Activated naive CD8-positive, alpha-beta T cell treated with anti-CD3 and anti-CD28 coated beads, Interleukin-2, amount 50 U/mL, for 24 hours (primary cell): ENCODE measurements at regions not wholly inside any gene's neighbourhood (a gene's known extent, or its start where the extent isn't known, plus 50 kb on each side); places are given as distances from the start of the nearest gene placed in this dataset.

Experiments used
- ATAC-seq: fragments of 150-1000 bp; cut with Tn5 transposase; one replicate; pipeline ENCODE4 v1.10.0; 2021
- DNase-seq: peaks from one replicate; pipeline ENCODE4 v3.0.0; 2021
- H3K27ac Mint-ChIP-seq: one replicate; pipeline ENCODE4 v1.8.0; 2021; ENCODE audit warnings: mild to moderate bottlenecking, mixed read lengths
- H3K27me3 Mint-ChIP-seq: one replicate; pipeline ENCODE4 v1.8.0; 2021; ENCODE audit warnings: mixed read lengths
- H3K36me3 Mint-ChIP-seq: one replicate; pipeline ENCODE4 v1.8.0; 2021; ENCODE audit warnings: low read depth, mixed read lengths
- H3K4me1 Mint-ChIP-seq: one replicate; pipeline ENCODE4 v1.8.0; 2021; ENCODE audit warnings: mixed read lengths
- H3K4me3 Mint-ChIP-seq: one replicate; pipeline ENCODE4 v1.8.0; 2021; ENCODE audit warnings: mild to moderate bottlenecking, moderate library complexity, mixed read lengths
- H3K9me3 Mint-ChIP-seq: one replicate; pipeline ENCODE4 v1.8.0; 2021; ENCODE audit warnings: mixed read lengths

GRCh38 chr1:8179132-8179793 is 138.7 kb upstream of the SLC45A1 start:
- H3K27ac Mint-ChIP-seq: no peak overlapping the region
- peaks cover 4% of the 10 kb centered on the region for H3K4me1 Mint-ChIP-seq
- H3K27me3 Mint-ChIP-seq: no peaks in the 10 kb centered on the region
- H3K9me3 Mint-ChIP-seq: peaks cover 20% of the 10 kb centered on the region
- no peak overlapping the region for H3K4me3 Mint-ChIP-seq
- DNase-seq: no peak
- no peak for ATAC-seq
- peaks cover 7% of the 10 kb centered on the region for H3K36me3 Mint-ChIP-seq

- H3K9me3 Mint-ChIP-seq: peaks cover 20% of the 10 kb centered on the region
- DNase-seq (no peak), ATAC-seq (no peak)
- H3K27me3 Mint-ChIP-seq: no peaks in the 10 kb centered on the region
- no peak overlapping the region for H3K4me3 Mint-ChIP-seq
- no peak overlapping the region for H3K27ac Mint-ChIP-seq
- H3K4me1 Mint-ChIP-seq: no peaks in the 10 kb centered on the region
- H3K36me3 Mint-ChIP-seq: peaks cover 7% of the 10 kb centered on the region
Observed at GRCh38 chr1:8176279-8176678, 141.6 kb upstream of the SLC45A1 start.

GRCh38 chr1:8174807-8175206 is 143.1 kb upstream of the SLC45A1 start:
- H3K36me3 Mint-ChIP-seq: peaks cover 7% of the 10 kb centered on the region
- no peak for ATAC-seq
- H3K9me3 Mint-ChIP-seq: peaks cover 15% of the 10 kb centered on the region
- H3K4me3 Mint-ChIP-seq: no peak overlapping the region
- DNase-seq: no peak
- H3K4me1 Mint-ChIP-seq: peaks cover 4% of the 10 kb centered on the region
- H3K27me3 Mint-ChIP-seq: no peaks in the 10 kb centered on the region
- no peak overlapping the region for H3K27ac Mint-ChIP-seq

GRCh38 chr1:8171751-8172464 is 145.8 kb upstream of the ERRFI1 start:
- no peak for DNase-seq
- no peak overlapping the region for H3K4me3 Mint-ChIP-seq
- H3K9me3 Mint-ChIP-seq: no peaks in the 10 kb centered on the region
- ATAC-seq: no peak
- H3K27ac Mint-ChIP-seq: no peak overlapping the region
- no peaks in the 10 kb centered on the region for H3K27me3 Mint-ChIP-seq
- peaks cover 27% of the 10 kb centered on the region for H3K4me1 Mint-ChIP-seq
- no peaks in the 10 kb centered on the region for H3K36me3 Mint-ChIP-seq

- Mint-ChIP-seq H3K4me1 (peaks cover 36% of the 10 kb centered on the region), H3K36me3 (no peaks in the 10 kb centered on the region), H3K9me3 (no peaks in the 10 kb centered on the region), H3K27me3 (no peaks in the 10 kb centered on the region), H3K4me3 (peak overlapping the region; percentile 48), H3K27ac (peak overlapping the region; percentile 65)
- ATAC-seq (no peak), DNase-seq (no peak)
Observed at GRCh38 chr1:8170059-8170835, 144.1 kb upstream of the ERRFI1 start.

- peak overlapping the region; percentile 82 for H3K27ac Mint-ChIP-seq
Observed at GRCh38 chr1:8169364-8170058, 143.4 kb upstream of the ERRFI1 start.

GRCh38 chr1:8167936-8168335 is 141.8 kb upstream of the ERRFI1 start:
- Mint-ChIP-seq H3K36me3 (no peaks in the 10 kb centered on the region), H3K4me1 (peaks cover 36% of the 10 kb centered on the region), H3K9me3 (no peaks in the 10 kb centered on the region), H3K27me3 (no peaks in the 10 kb centered on the region), H3K4me3 (no peak overlapping the region), H3K27ac (no peak overlapping the region)
- ATAC-seq (no peak), DNase-seq (no peak)

More at GRCh38 chr1:8169364-8170058, 143.4 kb upstream of the ERRFI1 start:
- ATAC-seq (peak; percentile 76), DNase-seq (peak; percentile 59)
- peaks cover 36% of the 10 kb centered on the region for H3K4me1 Mint-ChIP-seq
- H3K27me3 Mint-ChIP-seq: no peaks in the 10 kb centered on the region
- no peaks in the 10 kb centered on the region for H3K9me3 Mint-ChIP-seq
- peak overlapping the region; percentile 48 for H3K4me3 Mint-ChIP-seq
- H3K36me3 Mint-ChIP-seq: no peaks in the 10 kb centered on the region

GRCh38 chr1:8166406-8166805 is 140.3 kb upstream of the ERRFI1 start:
- no peaks in the 10 kb centered on the region for H3K27me3 Mint-ChIP-seq
- peaks cover 36% of the 10 kb centered on the region for H3K4me1 Mint-ChIP-seq
- no peaks in the 10 kb centered on the region for H3K36me3 Mint-ChIP-seq
- H3K9me3 Mint-ChIP-seq: no peaks in the 10 kb centered on the region
- DNase-seq (no peak), ATAC-seq (no peak)
- H3K4me3 Mint-ChIP-seq: no peak overlapping the region
- H3K27ac Mint-ChIP-seq: no peak overlapping the region

GRCh38 chr1:8165595-8166360 is 139.7 kb upstream of the ERRFI1 start:
- H3K4me3 Mint-ChIP-seq: no peak overlapping the region
- no peak for ATAC-seq
- H3K27me3 Mint-ChIP-seq: no peaks in the 10 kb centered on the region
- H3K9me3 Mint-ChIP-seq: no peaks in the 10 kb centered on the region
- H3K27ac Mint-ChIP-seq: no peak overlapping the region
- no peaks in the 10 kb centered on the region for H3K36me3 Mint-ChIP-seq
- DNase-seq: no peak
- peaks cover 36% of the 10 kb centered on the region for H3K4me1 Mint-ChIP-seq

- Mint-ChIP-seq H3K27me3 (no peaks in the 10 kb centered on the region), H3K27ac (no peak overlapping the region), H3K4me1 (peaks cover 31% of the 10 kb centered on the region), H3K36me3 (no peaks in the 10 kb centered on the region), H3K9me3 (no peaks in the 10 kb centered on the region), H3K4me3 (no peak overlapping the region)
- ATAC-seq (no peak), DNase-seq (no peak)
Observed at GRCh38 chr1:8164670-8165069, 138.6 kb upstream of the ERRFI1 start.

- H3K4me3 Mint-ChIP-seq: no peak overlapping the region
- no peak for DNase-seq
- no peak for ATAC-seq
Observed at GRCh38 chr1:8163039-8163438, 136.9 kb upstream of the ERRFI1 start.

GRCh38 chr1:8162168-8162567 is 136.1 kb upstream of the ERRFI1 start:
- H3K4me3 Mint-ChIP-seq: no peak overlapping the region
- DNase-seq (no peak), ATAC-seq (no peak)
- no peak overlapping the region for H3K27ac Mint-ChIP-seq
- H3K27me3 Mint-ChIP-seq: peaks cover under 1% of the 10 kb centered on the region
- no peaks in the 10 kb centered on the region for H3K36me3 Mint-ChIP-seq
- H3K9me3 Mint-ChIP-seq: no peaks in the 10 kb centered on the region
- peaks cover 12% of the 10 kb centered on the region for H3K4me1 Mint-ChIP-seq

More at GRCh38 chr1:8163039-8163438, 136.9 kb upstream of the ERRFI1 start:
- Mint-ChIP-seq H3K27me3 (no peaks in the 10 kb centered on the region), H3K4me1 (peaks cover 20% of the 10 kb centered on the region), H3K36me3 (no peaks in the 10 kb centered on the region), H3K9me3 (no peaks in the 10 kb centered on the region), H3K27ac (no peak overlapping the region)

- no peaks in the 10 kb centered on the region for H3K36me3 Mint-ChIP-seq
- H3K27me3 Mint-ChIP-seq: peaks cover 6% of the 10 kb centered on the region
- no peaks in the 10 kb centered on the region for H3K9me3 Mint-ChIP-seq
- peaks cover 8% of the 10 kb centered on the region for H3K4me1 Mint-ChIP-seq
- DNase-seq: no peak
- no peak overlapping the region for H3K4me3 Mint-ChIP-seq
- no peak for ATAC-seq
- H3K27ac Mint-ChIP-seq: no peak overlapping the region
Observed at GRCh38 chr1:8161546-8162105, 135.5 kb upstream of the ERRFI1 start.
